ENCODE measurements at regions not wholly inside any gene's neighbourhood (a gene's known extent, or its start where the extent isn't known, plus 50 kb on each side); places are given as distances from the start of the nearest gene placed in this dataset.

- 85% methylated on average over 5 of the region's 6 CpGs; no CpG with 5 or more reads in 1 of the 2 experiments for WGBS, 2 experiments (ENCODE audit: extremely low coverage in 1 of 2, insufficient coverage in 1 of 2, insufficient read length in 1 of 2, insufficient replicate concordance in 2 of 2, low coverage in 1 of 2, low lambda C conversion rate in 2 of 2, missing lambda C conversion rate in 1 of 2)
- peaks cover 0 to 2% of the 10 kb centered on the region in 2 experiments for H4K20me1 ChIP-seq (replicated peaks in 1 of 2; ENCODE audit: control insufficient read depth in 1 of 2, insufficient read depth in 2 of 2, low read length in 2 of 2)
- TF ChIP-seq CHD7 (IDR thresholded peaks at IDR 0.05; ENCODE audit: insufficient replicate concordance, low read length) = no peak
Measured at GRCh38 chrX:3425031-3425430, 78.6 kb upstream of the MXRA5 start.

More at GRCh38 chrX:3425031-3425430, 78.6 kb upstream of the MXRA5 start:
- H3K36me3 ChIP-seq (ENCODE audit: control insufficient read depth in 2 of 4, insufficient read depth in 4 of 4, low read length in 3 of 4) = no peaks in the 10 kb centered on the region
- H2BK15ac ChIP-seq (ENCODE audit: low read length) = no peak overlapping the region
- H3K23ac ChIP-seq (ENCODE audit: insufficient read length) = no peak overlapping the region
- 0 out of 4 replicates have a peak, but pooled peaks cover 0 to 2% of the 10 kb centered on the region in 2 experiments for H3K9me3 ChIP-seq (ENCODE audit: insufficient read depth in 2 of 2, low read depth in 1 of 2, low read length in 1 of 2)
- H3K9ac ChIP-seq (replicated peaks in 1 of 4; ENCODE audit: extremely low read depth in 1 of 4, low read depth in 3 of 4, low read length in 3 of 4) = no peak overlapping the region
- POLR2A ChIA-PET (ENCODE audit: partially characterized antibody) = no interaction called here
- H3K56ac ChIP-seq (replicated peaks; ENCODE audit: insufficient read length, low read depth, low read length) = no peak overlapping the region
- no peak overlapping the region for H2BK12ac ChIP-seq (ENCODE audit: low read depth, low read length)
- H3K4me3 ChIP-seq (ENCODE audit: extremely low read depth in 1 of 4, insufficient read depth in 2 of 4, low read depth in 3 of 4, low read length in 4 of 4) = no peak overlapping the region
- no peak overlapping the region for H2AK5ac ChIP-seq (ENCODE audit: low read depth, low read length)
- no peak overlapping the region for H3K14ac ChIP-seq (ENCODE audit: insufficient read length)
- H3K79me1 ChIP-seq (ENCODE audit: low read depth, low read length) = no peaks in the 10 kb centered on the region
- H4K91ac ChIP-seq (replicated peaks; ENCODE audit: insufficient read length, low read length) = no peak overlapping the region
- FAIRE-seq = no peak
- no peak overlapping the region for H3K18ac ChIP-seq (ENCODE audit: extremely low read depth, low read length)
- no peaks in the 10 kb centered on the region for H3K27me3 ChIP-seq (replicated peaks in 1 of 4; ENCODE audit: control insufficient read depth in 3 of 4, extremely low read depth in 1 of 4, insufficient read depth in 3 of 4, low read length in 3 of 4)
- no peak overlapping the region for H2AFZ ChIP-seq (ENCODE audit: low read length)
- no peak overlapping the region for H3K27ac ChIP-seq (ENCODE audit: low read depth, low read length)
- H3K4me2 ChIP-seq (ENCODE audit: insufficient read depth in 1 of 2, low read depth in 2 of 2, low read length in 2 of 2) = no peak overlapping the region
- no peak overlapping the region for H4K5ac ChIP-seq (ENCODE audit: insufficient read length, low read depth, low read length)
- no peak overlapping the region for H2BK5ac ChIP-seq (ENCODE audit: low read depth, low read length)
- H2BK20ac ChIP-seq (ENCODE audit: low read length) = no peak overlapping the region
- no peak overlapping the region for H4K8ac ChIP-seq (ENCODE audit: extremely low read depth, insufficient read depth, low read length)
- no peak overlapping the region for H2BK120ac ChIP-seq (replicated peaks; ENCODE audit: low read depth, low read length)
- DNase-seq (ENCODE audit: low read depth in 1 of 2, low spot score in 2 of 2) = no peak
- peaks cover 7% of the 10 kb centered on the region; the same call in 1 of the 2 replicates for H3K23me2 ChIP-seq (ENCODE audit: low read depth, low read length)
- no peaks in the 10 kb centered on the region for H3K79me2 ChIP-seq (ENCODE audit: control insufficient read depth in 1 of 2, insufficient read depth in 2 of 2, low read length in 2 of 2)
- H3K4ac ChIP-seq (replicated peaks; ENCODE audit: insufficient read length, low read depth, low read length) = no peak overlapping the region
- no peaks in the 10 kb centered on the region for H3K4me1 ChIP-seq (replicated peaks in 1 of 4; ENCODE audit: control insufficient read depth in 3 of 4, insufficient read depth in 4 of 4, low read length in 3 of 4)
- CTCF ChIA-PET (ENCODE audit: partially characterized antibody) = no interaction called here

Measured in H1 (cell line).